SK-N-MC (cell line): ENCODE measurements at regions not wholly inside any gene's neighbourhood (a gene's known extent, or its start where the extent isn't known, plus 50 kb on each side); places are given as distances from the start of the nearest gene placed in this dataset.

Experiments used
- DNase-seq: peaks from one replicate; pipeline ENCODE4 v3.0.0-alpha.2; 2011; ENCODE audit warnings: low read depth, low spot score
- H3K27ac ChIP-seq: fragments of 200-600 bp; sonication (generic); 2 replicates; pipeline ENCODE4 v1.5.1; 2016; ENCODE audit warnings: mixed run types
- H3K36me3 ChIP-seq: fragments of 200-600 bp; sonication (generic); 2 replicates; pipeline ENCODE4 v1.6.1; 2017; ENCODE audit warnings: antibody characterized with exemption, low read length, mixed read lengths; ENCODE audit not compliant: insufficient read depth
- H3K4me3 ChIP-seq: fragments of 200-600 bp; sonication (generic); 2 replicates; pipeline ENCODE4 v1.5.1; 2016
- H3K9ac ChIP-seq: fragments of 200-600 bp; sonication (generic); 2 replicates; pipeline ENCODE4 v1.8.0; 2017; ENCODE audit warnings: mixed run types, mixed read lengths; ENCODE audit not compliant: insufficient read length
- H3K9me3 ChIP-seq: fragments of 200-600 bp; sonication (generic); 2 replicates; pipeline ENCODE4 v1.6.1; 2017; ENCODE audit warnings: low read depth, mild to moderate bottlenecking, antibody characterized with exemption, low read length, moderate library complexity, mixed read lengths
- EZH2 ChIP-seq: fragments of 200-600 bp; sonication (generic); IDR thresholded peaks from one replicate; pipeline ENCODE4 v1.6.1; 2017; ENCODE audit warnings: antibody characterized with exemption
- FOXP2 ChIP-seq: optimal IDR thresholded peaks from 2 replicates; pipeline ENCODE3; 2011; ENCODE audit warnings: mild to moderate bottlenecking, moderate library complexity; ENCODE audit not compliant: insufficient read depth; ENCODE audit errors: extremely low read length, control extremely low read depth
- POLR2AphosphoS5 ChIP-seq: IDR thresholded peaks from 2 replicates; pipeline ENCODE4 v1.6.1; 2012; ENCODE audit warnings: mild to moderate bottlenecking, low read depth, low read length, borderline replicate concordance

DNA sequence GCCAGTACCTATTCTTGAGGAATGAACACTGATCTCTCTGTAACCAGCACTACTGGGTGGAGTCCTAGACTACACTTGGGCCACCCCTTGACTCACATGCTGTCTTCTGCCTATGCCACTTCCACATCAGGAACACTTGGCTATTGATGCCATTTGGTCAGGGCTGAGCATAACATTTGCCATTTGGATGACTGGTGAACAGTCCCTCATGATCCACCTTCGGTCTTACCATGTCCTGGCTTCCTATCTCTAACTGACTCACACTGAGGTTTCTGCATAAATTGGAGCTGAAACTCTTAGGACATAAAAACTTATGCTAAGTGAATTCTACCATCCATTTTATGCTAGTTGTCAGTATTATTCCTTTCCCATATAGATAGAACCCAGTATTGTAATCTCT is 91.7 kb upstream of the PELI2 start:
- Histone ChIP-seq H3K4me3 (no peak overlapping the region), H3K36me3 (no peaks in the 10 kb centered on the region), H3K9me3 (no peaks in the 10 kb centered on the region), H3K27ac (no peak overlapping the region), H3K9ac (no peak overlapping the region)
- TF ChIP-seq EZH2 (no peak), FOXP2 (no peak), POLR2AphosphoS5 (no peak)
- no peak for DNase-seq

DNA sequence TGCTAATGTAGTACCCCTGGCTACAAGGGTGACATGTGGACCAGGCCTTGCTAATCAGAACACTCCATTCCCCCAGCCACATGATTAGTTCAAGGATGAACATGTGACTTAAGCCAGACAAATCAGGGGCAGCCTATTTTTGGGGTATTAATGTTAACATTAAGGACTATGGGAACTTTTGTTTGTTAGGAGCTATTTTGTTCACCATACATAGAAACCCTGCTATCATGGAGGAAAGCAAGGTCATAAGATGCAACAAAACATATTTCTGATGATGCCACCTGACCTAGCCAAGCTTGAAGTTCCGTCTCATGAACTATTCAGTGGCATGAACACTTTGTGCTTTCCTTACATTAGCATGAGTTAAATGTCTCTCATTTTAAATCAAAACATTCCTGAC is 90.8 kb upstream of the PELI2 start:
- no peaks in the 10 kb centered on the region for H3K36me3 ChIP-seq
- H3K9me3 ChIP-seq = no peaks in the 10 kb centered on the region
- H3K27ac ChIP-seq = no peak overlapping the region
- TF ChIP-seq FOXP2 (no peak), EZH2 (no peak), POLR2AphosphoS5 (no peak)
- no peak overlapping the region for H3K9ac ChIP-seq
- no peak overlapping the region for H3K4me3 ChIP-seq
- no peak for DNase-seq

DNA sequence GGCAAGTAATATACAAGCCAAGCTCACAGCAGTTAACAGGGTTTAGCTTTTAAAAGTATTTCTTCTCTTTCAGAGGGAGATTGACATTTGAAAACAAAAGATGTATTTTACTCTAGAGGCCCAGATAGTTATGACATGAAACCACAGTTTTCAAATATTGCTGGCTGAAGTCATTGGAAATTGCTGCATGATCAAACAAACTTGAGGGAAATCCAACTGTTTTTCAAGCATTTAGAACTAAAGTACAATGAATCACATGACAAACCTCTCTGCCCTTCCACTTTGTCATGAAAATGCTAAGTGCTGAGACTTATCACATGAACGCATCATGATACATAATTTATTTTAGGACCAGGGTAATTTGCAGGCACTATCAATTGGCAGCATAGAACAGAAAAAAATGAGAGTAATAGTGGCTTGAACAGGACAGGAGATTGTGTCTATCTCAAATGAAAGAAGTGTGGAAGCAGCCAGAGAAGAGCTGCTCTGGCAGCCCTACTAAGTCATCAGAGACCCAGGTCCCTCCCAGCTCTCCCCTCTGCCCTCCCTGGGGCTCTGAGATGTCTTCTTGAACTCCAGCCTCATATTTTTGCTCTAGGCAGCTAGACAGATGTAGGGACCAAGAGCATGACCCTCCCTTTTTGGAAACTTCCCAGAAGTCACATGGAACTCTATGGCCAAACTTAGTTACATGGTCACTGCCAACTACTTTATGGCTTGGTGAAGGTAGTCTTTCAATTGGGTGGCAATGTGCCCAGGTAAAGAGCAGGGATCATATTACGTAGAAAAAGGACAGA is 90.1 kb upstream of the PELI2 start:
- DNase-seq = no peak
- Histone ChIP-seq H3K4me3 (no peak overlapping the region), H3K9ac (no peak overlapping the region), H3K9me3 (no peaks in the 10 kb centered on the region), H3K27ac (no peak overlapping the region), H3K36me3 (no peaks in the 10 kb centered on the region)
- TF ChIP-seq FOXP2 (no peak), POLR2AphosphoS5 (no peak), EZH2 (no peak)

DNA sequence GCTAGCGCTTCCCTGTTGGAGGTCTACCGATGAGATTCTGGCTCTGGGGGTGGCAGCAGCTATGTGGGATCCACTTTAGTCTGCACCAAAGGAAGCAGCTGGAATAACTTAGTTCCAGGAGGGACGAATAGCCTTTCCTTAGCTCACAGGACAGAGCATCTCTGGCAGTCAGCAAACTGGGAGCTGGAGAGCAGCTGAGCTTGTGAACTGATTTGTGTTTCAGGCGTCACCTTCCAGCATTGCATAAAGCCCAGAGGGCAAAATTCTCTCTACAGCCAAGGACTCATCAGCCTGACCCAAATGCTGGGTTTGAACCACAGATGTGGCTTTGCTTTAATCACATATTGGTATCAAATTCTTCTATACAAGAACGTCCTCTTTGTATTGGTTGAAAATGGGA is 81.9 kb upstream of the PELI2 start:
- Histone ChIP-seq H3K36me3 (no peaks in the 10 kb centered on the region), H3K9me3 (no peaks in the 10 kb centered on the region), H3K9ac (no peak overlapping the region), H3K4me3 (no peak overlapping the region), H3K27ac (no peak overlapping the region)
- TF ChIP-seq EZH2 (no peak), POLR2AphosphoS5 (no peak)
- no peak for DNase-seq

DNA sequence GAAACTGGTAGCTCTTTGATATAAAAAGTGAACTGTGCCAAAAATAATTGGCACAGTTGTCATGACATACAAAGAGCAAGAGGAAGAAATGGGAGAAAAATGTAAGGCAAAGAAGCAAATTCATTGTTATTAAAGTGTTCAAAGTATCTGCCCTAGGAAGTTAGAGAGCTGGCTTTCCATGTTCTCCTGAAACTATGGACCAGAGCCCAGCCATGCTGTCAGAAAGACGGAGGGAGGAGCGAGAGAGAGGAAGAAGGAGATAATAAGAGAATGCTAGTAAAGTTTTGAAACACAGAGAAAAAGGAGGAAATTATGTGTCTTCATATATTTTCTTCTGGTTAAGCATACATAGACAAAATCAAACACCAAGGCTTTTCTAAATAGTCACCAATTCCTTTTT is 78.1 kb upstream of the PELI2 start:
- Histone ChIP-seq H3K27ac (no peak overlapping the region), H3K36me3 (no peaks in the 10 kb centered on the region), H3K9me3 (no peaks in the 10 kb centered on the region), H3K9ac (no peak overlapping the region), H3K4me3 (no peak overlapping the region)
- no peak for DNase-seq
- TF ChIP-seq POLR2AphosphoS5 (no peak), EZH2 (no peak), FOXP2 (no peak)

DNA sequence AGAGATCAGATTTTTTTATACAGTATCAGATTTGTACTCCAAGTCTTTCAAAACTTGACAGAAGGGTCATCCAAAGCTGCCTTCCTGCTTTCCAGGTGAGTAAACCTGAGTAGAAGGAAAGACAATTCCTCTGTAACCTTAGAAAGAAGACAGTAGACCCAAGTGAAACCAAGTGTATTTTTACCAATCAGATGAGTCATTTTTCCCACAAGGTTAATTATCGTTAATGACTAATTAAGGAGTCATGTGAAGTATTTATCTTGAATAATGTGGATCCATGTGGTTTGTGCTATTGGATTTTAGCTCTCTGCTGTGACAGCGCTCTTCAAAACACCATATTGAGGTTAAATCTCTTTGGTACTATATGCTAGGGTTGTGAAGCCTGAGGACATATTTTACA is 74.0 kb upstream of the PELI2 start:
- H3K9ac ChIP-seq = no peak overlapping the region

DNA sequence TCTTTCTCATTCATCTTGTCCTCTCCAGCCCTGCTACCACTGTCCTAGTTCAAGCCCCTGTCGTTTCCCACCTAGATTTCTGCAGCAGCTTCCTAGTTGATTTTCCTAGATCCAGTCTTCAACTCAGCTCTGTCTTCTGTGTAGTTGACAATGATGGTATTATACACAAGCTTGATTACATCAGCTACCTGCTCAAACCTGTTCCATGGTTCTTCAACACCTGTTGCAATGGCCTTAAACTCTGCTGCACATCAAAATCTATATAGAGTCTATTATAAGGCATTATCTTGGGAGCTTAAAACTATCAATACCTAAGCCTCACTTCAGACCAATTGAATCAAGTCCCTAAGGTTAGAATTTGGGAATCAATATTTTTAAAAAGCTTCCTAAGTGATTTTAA is 71.7 kb upstream of the PELI2 start:
- H3K4me3 ChIP-seq = no peak overlapping the region
- no peak for DNase-seq
- H3K27ac ChIP-seq = no peak overlapping the region
- H3K36me3 ChIP-seq = no peaks in the 10 kb centered on the region
- H3K9me3 ChIP-seq = no peaks in the 10 kb centered on the region
- TF ChIP-seq EZH2 (no peak), POLR2AphosphoS5 (no peak), FOXP2 (no peak)
- H3K9ac ChIP-seq = no peak overlapping the region

More for the DNA sequence above, 74.0 kb upstream of the PELI2 start:
- H3K27ac ChIP-seq = no peak overlapping the region
- no peaks in the 10 kb centered on the region for H3K9me3 ChIP-seq
- H3K36me3 ChIP-seq = no peaks in the 10 kb centered on the region
- DNase-seq = no peak
- TF ChIP-seq EZH2 (no peak), FOXP2 (no peak), POLR2AphosphoS5 (no peak)
- H3K4me3 ChIP-seq = no peak overlapping the region

DNA sequence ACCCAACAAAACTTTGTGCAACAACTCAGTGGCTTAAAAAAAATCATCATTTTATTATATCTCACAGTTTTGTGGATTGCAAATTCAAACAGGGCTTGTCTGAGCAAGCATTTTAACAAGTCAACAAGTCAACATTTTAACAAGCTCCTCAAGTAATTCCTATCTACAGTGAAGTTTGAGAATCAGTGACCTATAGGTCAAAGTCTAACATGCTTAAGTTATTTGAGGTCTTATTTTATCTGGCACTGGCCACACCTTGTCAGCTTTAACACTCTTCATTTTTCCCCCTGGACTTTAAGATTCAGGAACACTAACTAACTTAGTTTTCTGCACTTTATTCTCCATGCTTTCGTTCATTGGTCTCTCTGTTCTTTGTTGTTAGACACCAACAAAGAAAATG is 71.2 kb upstream of the PELI2 start:
- DNase-seq = no peak
- no peak overlapping the region for H3K9ac ChIP-seq
- no peak for TF ChIP-seq FOXP2
- no peak for TF ChIP-seq POLR2AphosphoS5
- no peak for TF ChIP-seq EZH2
- no peak overlapping the region for H3K4me3 ChIP-seq
- H3K9me3 ChIP-seq = no peaks in the 10 kb centered on the region
- no peaks in the 10 kb centered on the region for H3K36me3 ChIP-seq
- H3K27ac ChIP-seq = no peak overlapping the region

DNA sequence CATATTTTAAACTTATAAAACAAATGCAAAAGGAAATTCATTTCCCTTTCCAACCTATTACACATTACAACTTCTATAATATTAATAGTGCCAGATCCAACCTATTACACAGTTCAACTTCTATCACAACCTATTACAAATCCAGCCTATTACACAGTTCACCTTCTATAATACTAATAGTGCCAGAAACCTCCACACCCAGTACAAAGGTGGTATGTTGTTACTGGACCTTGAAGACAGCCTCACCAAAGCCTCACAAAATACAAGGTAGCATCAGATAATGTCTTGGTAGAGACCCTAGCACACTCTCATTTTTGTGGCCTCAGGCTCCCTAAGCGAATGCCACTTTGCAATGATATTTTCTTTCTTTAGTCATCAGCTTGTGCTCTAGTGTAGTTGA is 68.7 kb upstream of the PELI2 start:
- no peaks in the 10 kb centered on the region for H3K9me3 ChIP-seq
- no peak overlapping the region for H3K4me3 ChIP-seq
- DNase-seq = no peak
- no peak for TF ChIP-seq EZH2
- TF ChIP-seq FOXP2 = no peak
- H3K9ac ChIP-seq = no peak overlapping the region
- no peak overlapping the region for H3K27ac ChIP-seq
- H3K36me3 ChIP-seq = no peaks in the 10 kb centered on the region
